LNCAP (cell line): ENCODE measurements at regions not wholly inside any gene's neighbourhood (a gene's known extent, or its start where the extent isn't known, plus 50 kb on each side); places are given as distances from the start of the nearest gene placed in this dataset.

Experiments used
- TF ChIP-seq, protein P1 (sequence below): fragments of 450-650 bp; IDR thresholded peaks from 2 replicates; pipeline ENCODE4 v1.5.1; 2017; ENCODE audit warnings: mild to moderate bottlenecking

- TF ChIP-seq, protein P1, sequence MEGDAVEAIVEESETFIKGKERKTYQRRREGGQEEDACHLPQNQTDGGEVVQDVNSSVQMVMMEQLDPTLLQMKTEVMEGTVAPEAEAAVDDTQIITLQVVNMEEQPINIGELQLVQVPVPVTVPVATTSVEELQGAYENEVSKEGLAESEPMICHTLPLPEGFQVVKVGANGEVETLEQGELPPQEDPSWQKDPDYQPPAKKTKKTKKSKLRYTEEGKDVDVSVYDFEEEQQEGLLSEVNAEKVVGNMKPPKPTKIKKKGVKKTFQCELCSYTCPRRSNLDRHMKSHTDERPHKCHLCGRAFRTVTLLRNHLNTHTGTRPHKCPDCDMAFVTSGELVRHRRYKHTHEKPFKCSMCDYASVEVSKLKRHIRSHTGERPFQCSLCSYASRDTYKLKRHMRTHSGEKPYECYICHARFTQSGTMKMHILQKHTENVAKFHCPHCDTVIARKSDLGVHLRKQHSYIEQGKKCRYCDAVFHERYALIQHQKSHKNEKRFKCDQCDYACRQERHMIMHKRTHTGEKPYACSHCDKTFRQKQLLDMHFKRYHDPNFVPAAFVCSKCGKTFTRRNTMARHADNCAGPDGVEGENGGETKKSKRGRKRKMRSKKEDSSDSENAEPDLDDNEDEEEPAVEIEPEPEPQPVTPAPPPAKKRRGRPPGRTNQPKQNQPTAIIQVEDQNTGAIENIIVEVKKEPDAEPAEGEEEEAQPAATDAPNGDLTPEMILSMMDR, result no peak
These were observed 368.8 kb downstream of the ETNK1 start for GRCh38 chr12:22993609-22994315.

GRCh38 chr12:22994316-22994675 lies 369.3 kb downstream of the ETNK1 start:
- TF ChIP-seq, protein P1, result no peak

DNA sequence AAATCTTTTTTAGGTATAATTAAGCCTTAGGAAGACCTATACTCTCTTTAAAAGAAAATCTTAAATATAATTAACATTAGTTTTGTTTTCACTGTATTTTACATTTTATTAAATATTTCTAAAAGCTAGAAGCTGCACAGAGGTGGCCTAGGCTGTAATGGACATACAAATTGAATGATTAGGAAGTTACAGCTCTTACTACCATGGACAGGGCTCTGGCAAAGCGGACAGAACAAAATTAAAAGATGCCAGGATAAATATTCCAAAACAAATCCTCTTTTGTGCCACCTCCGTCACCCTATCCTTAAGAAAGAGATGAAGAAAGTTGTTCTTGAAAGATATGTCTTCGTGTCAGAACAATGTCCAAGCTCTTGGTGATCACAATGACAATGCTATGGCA lies 376.5 kb downstream of the ETNK1 start:
- TF ChIP-seq, protein P1, result no peak

DNA sequence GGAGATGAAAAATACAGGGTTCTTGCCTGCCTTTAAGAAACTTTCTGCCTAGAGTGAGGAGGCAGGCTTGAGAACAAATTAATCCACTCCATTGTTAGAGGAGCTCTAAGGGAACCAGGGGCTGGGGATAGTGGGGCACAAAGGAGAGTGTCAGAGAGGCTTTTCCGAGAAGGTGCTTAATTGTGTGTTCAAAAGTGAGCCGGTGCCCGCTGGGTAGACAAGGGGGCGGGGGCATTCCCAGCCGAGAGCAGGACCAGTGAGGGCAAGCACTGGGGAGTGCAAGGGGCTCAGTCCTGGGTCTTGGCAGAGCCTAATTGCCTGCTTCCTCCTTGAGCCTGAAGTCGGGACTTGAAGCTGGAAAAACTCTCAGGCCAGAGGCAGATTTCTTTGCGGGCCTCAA lies 377.4 kb downstream of the ETNK1 start:
- TF ChIP-seq, protein P1, result no peak

- TF ChIP-seq, protein P1, result no peak
These were observed 379.6 kb downstream of the ETNK1 start for GRCh38 chr12:23004473-23005020.

- TF ChIP-seq, protein P1, result no peak
These were observed 380.4 kb downstream of the ETNK1 start for GRCh38 chr12:23005387-23005786.

- TF ChIP-seq, protein P1, result no peak
These were observed 381.4 kb downstream of the ETNK1 start for GRCh38 chr12:23006413-23006812.
